Bronchial epithelial cell (primary cell): ENCODE measurements at regions not wholly inside any gene's neighbourhood (a gene's known extent, or its start where the extent isn't known, plus 50 kb on each side); places are given as distances from the start of the nearest gene placed in this dataset.

ENCODE experiments used
- DNase-seq: peaks from one replicate; pipeline ENCODE4 v3.0.0-alpha.2; 2010; ENCODE audit warnings: low read depth
- FAIRE-seq: peaks from 2 replicates; lab custom pipeline; 2011; peaks lifted over from hg19 to GRCh38; lab: Jason Lieb, UNC
- H3K27me3 ChIP-seq: 2 replicates; pipeline ENCODE4 v1.5.1; 2011; ENCODE audit warnings: low read length; ENCODE audit not compliant: control insufficient read depth, insufficient read depth
- H3K36me3 ChIP-seq: 2 replicates; pipeline ENCODE4 v1.5.1; 2011; ENCODE audit warnings: low read length; ENCODE audit not compliant: control insufficient read depth, insufficient read depth
- H3K4me3 ChIP-seq: 2 replicates; pipeline ENCODE4 v1.5.1; 2011; ENCODE audit warnings: mild to moderate bottlenecking, low read depth, low read length, control low read depth
- CTCF ChIP-seq: IDR thresholded peaks from 2 replicates; pipeline ENCODE4 v1.5.1; 2011; ENCODE audit warnings: mild to moderate bottlenecking, moderate library complexity, low read length, control low read depth, inconsistent platforms; ENCODE audit not compliant: insufficient read depth, severe bottlenecking

- H3K36me3 ChIP-seq, result no peaks in the 10 kb centered on the region
- no peak for FAIRE-seq
- H3K4me3 ChIP-seq, result no peak overlapping the region
- TF ChIP-seq CTCF, result no peak
- H3K27me3 ChIP-seq, result no peaks in the 10 kb centered on the region
- no peak for DNase-seq
Observed at GRCh38 chr21:23292292-23292691, 2294.1 kb downstream of the NCAM2 start.

- Histone ChIP-seq H3K4me3 (no peak overlapping the region), H3K36me3 (no peaks in the 10 kb centered on the region), H3K27me3 (no peaks in the 10 kb centered on the region)
- DNase-seq (no peak), FAIRE-seq (no peak)
- no peak for TF ChIP-seq CTCF
Observed at GRCh38 chr21:23281917-23282316, 2283.7 kb downstream of the NCAM2 start.

- Histone ChIP-seq H3K36me3 (no peaks in the 10 kb centered on the region), H3K27me3 (no peaks in the 10 kb centered on the region), H3K4me3 (no peak overlapping the region)
- no peak for DNase-seq
- no peak for FAIRE-seq
- TF ChIP-seq CTCF, result no peak
Observed at GRCh38 chr21:23249760-23250159, 2251.6 kb downstream of the NCAM2 start.

- no peaks in the 10 kb centered on the region for H3K36me3 ChIP-seq
- H3K4me3 ChIP-seq, result no peak overlapping the region
- DNase-seq (no peak), FAIRE-seq (no peak)
- H3K27me3 ChIP-seq, result no peaks in the 10 kb centered on the region
- no peak for TF ChIP-seq CTCF
Observed at GRCh38 chr21:23247334-23247733, 2249.1 kb downstream of the NCAM2 start.

DNA sequence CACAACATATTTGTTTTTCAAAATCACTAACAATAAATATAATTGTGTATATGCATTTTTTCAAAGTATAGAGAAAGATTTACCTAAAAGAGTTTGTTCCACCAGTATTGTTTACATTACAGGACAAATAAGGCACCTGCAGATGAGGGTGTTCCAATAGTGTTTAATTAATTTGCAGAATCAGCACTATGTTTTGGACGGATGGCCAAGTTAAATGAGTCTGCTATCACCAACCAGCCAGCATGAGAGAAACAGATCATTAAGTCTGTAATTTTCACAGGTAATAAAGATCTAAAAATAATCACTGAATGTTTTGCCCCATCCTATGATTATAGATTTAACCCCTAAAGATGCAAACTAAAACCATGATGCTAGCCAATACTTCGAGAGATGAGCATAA lies 2247.0 kb downstream of the NCAM2 start:
- DNase-seq, result no peak
- no peaks in the 10 kb centered on the region for H3K36me3 ChIP-seq
- no peaks in the 10 kb centered on the region for H3K27me3 ChIP-seq
- no peak overlapping the region for H3K4me3 ChIP-seq
- no peak for FAIRE-seq
- TF ChIP-seq CTCF, result no peak

DNA sequence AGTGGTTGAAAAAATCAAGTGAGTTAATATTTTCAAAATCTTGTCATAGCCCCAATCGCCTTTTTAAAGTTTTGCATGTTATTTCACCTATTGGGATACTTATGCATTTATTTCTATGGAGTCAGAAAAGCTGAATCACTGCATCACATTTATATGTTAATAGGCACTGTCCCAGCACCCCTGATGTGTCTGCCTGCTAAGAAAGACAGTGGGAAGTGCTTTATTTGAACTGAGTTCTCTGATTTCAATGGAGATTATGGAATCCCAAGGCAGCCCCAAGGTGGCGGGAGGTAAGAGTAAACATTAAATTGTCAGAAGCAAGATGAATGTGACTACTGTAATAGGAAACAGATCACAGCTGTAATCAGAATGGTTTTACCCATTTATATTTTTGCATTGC lies 2225.7 kb downstream of the NCAM2 start:
- Histone ChIP-seq H3K4me3 (no peak overlapping the region), H3K27me3 (no peaks in the 10 kb centered on the region), H3K36me3 (no peaks in the 10 kb centered on the region)
- FAIRE-seq, result no peak
- TF ChIP-seq CTCF, result no peak
- DNase-seq, result no peak
